C4-2B (cell line): ENCODE measurements at regions not wholly inside any gene's neighbourhood (a gene's known extent, or its start where the extent isn't known, plus 50 kb on each side); places are given as distances from the start of the nearest gene placed in this dataset.

Source experiments
- H3K27ac ChIP-seq: fragments of 450-650 bp; 2 replicates; pipeline ENCODE4 v1.5.1; 2017
- ZFX ChIP-seq: fragments of 450-650 bp; IDR thresholded peaks from 2 replicates; pipeline ENCODE4 v1.6.1; 2017
- TF ChIP-seq, protein P1 (sequence below): fragments of 450-650 bp; conservative IDR thresholded peaks from 2 replicates; pipeline ENCODE4 v1.5.1; 2017; ENCODE audit warnings: mild to moderate bottlenecking

DNA sequence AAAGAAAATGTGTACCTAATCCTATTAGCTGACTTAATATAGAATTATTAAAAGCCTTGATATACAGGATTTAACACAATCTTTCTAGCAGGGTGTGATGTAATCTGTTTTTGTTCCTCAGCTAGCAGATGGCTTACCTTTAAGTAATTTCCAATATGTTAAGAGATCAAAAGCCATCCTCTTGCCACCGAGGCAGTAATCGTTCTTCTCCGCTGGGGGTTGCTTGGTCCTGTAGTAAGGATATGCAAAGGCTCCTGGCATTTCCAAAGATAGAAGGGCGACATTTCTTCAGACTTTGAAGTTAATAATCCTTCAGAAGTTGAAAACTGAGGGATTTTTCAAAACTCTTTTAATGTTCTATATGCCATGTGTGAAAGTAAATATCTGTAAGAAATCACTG lies 156.4 kb downstream of the FZD1 start:
- TF ChIP-seq, protein P1, sequence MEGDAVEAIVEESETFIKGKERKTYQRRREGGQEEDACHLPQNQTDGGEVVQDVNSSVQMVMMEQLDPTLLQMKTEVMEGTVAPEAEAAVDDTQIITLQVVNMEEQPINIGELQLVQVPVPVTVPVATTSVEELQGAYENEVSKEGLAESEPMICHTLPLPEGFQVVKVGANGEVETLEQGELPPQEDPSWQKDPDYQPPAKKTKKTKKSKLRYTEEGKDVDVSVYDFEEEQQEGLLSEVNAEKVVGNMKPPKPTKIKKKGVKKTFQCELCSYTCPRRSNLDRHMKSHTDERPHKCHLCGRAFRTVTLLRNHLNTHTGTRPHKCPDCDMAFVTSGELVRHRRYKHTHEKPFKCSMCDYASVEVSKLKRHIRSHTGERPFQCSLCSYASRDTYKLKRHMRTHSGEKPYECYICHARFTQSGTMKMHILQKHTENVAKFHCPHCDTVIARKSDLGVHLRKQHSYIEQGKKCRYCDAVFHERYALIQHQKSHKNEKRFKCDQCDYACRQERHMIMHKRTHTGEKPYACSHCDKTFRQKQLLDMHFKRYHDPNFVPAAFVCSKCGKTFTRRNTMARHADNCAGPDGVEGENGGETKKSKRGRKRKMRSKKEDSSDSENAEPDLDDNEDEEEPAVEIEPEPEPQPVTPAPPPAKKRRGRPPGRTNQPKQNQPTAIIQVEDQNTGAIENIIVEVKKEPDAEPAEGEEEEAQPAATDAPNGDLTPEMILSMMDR = no peak
- no peak for TF ChIP-seq ZFX
- no peak overlapping the region for H3K27ac ChIP-seq

DNA sequence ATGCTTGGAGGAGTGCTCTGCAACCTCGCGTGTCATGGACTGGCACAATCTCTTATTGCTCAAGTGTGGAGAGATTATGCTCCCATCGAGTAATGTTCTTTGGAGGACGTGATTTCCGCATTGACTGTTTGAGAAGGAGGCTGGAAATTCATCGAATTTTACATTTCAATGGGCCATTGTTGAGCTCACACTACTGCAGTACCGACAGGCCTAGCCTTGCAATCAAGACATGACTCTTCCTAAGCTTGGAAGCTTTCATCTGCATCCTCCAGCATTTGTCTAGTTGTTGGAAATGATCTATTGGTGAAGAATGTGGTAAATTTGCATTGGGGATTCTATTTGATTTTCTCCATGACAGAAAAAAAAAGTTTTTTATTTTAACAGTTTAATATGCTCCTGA lies 156.8 kb downstream of the FZD1 start:
- H3K27ac ChIP-seq = no peak overlapping the region
- TF ChIP-seq, protein P1 = no peak
- no peak for TF ChIP-seq ZFX

DNA sequence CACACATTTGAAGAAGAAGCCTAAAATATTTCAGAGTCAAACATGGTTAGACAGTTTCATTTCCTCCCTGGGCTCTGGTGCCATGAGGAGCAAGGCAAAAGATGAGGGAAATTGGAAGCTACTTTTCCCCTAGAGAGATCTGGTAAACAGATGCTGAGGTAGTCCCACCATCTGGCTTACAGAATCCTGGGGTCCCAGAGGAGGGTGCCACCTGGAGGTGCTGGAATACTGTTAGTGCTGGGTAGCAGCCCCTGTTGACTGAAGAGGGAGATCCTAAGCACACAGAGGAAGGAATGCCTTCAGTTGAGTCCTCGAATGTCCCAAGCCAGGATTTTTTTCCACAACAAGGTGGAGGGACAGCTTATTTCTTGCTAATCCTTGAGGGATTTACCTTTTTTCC lies 160.1 kb downstream of the FZD1 start:
- H3K27ac ChIP-seq = no peak overlapping the region
- TF ChIP-seq, protein P1 = no peak
- no peak for TF ChIP-seq ZFX

DNA sequence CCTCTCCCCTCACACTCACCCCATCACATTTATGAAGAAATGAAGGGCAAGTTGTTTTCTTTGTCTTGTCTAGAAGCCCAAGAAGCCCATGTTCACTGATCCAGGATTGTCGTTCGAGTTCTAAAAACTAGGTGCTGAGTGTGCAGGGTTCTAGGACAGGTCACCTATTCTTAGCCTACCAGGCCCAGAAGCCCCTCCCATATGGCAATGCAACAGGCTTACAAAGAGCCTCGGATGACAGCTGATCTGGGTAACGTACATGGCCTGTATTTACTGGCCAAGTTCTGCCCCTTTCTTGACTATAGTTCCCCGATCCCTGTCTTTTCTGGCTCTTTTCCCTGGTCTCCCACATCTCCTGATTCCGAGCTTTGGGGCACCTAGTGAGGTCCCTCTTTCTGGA lies 160.9 kb downstream of the FZD1 start:
- TF ChIP-seq, protein P1 = no peak
- TF ChIP-seq ZFX = no peak
- H3K27ac ChIP-seq = no peak overlapping the region

DNA sequence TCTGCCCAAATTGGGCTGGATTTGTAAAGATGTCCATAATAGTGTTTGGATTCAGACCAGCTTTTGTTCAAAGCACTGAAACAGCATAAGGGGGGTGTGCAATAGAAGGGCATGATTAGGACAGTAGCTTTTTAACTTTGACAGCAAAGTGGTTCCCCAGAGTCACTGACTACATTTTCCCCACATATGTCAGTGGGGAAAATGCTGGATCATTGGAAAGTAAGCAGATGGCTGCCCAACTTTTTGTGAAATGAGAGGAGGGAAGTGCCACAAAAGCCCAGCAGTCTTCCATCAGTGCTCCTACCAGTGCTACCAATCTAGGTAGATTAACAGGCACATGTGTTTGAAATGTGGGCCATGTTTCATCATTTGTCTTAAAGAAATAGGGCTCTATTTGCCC lies 162.8 kb downstream of the FZD1 start:
- H3K27ac ChIP-seq = no peak overlapping the region
- no peak for TF ChIP-seq ZFX
- TF ChIP-seq, protein P1 = no peak

DNA sequence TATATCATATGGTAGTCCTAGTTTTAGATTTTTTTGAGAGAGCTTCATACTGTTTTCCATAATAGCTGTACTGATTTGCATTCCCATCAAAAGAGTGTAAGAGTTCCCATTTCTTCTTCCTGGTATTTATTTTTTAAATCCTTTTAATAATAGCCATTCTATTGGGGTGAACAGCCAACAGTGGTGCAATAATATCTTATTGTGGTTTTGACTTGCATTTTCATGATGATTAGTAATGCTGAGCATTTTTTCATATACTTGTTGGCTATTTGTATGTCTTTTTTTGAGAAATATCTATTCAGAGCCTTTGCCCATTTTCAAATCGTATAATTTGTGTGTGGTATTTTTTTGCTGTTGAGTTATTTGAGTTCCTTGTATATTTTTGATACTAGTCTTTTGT lies 167.4 kb downstream of the FZD1 start:
- no peak overlapping the region for H3K27ac ChIP-seq
- TF ChIP-seq, protein P1 = no peak
- no peak for TF ChIP-seq ZFX

DNA sequence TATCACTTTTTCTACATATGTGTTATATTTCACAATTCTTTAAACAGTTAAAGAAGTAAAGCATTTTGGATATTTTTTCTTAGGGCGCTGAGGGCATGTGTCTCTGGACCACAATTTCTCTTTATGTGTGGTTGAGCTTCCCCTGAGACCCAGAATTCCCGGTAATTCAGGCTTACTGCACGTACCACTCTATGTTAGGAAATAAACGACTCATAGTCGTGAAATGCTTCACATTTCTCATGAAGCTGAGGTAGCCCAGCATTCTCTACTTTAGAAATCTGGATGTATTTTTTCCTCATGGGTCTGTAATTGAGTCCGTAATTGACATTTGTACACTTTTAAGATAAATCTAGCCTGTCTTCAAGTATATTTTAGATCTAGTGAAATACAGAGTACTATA lies 170.6 kb downstream of the FZD1 start:
- TF ChIP-seq, protein P1 = no peak
- TF ChIP-seq ZFX = no peak
- no peak overlapping the region for H3K27ac ChIP-seq
